NCI-H510A treated with DMSO at 0.1 percent for 48 hours (cell line): ENCODE measurements at regions not wholly inside any gene's neighbourhood (a gene's known extent, or its start where the extent isn't known, plus 50 kb on each side); places are given as distances from the start of the nearest gene placed in this dataset.

Source experiments
- DNase-seq: peaks from one replicate; lab custom pipeline; 2025; lab: John Stamatoyannopoulos, UW

GRCh38 chr4:156098805-156099204 lies 145.1 kb upstream of the CTSO start:
- DNase-seq = no peak

- DNase-seq = no peak
Measured at GRCh38 chr4:156085100-156085499, 131.4 kb upstream of the CTSO start.

- DNase-seq = no peak
Measured at GRCh38 chr4:156084373-156084772, 130.7 kb upstream of the CTSO start.

- DNase-seq = no peak
Measured at GRCh38 chr4:156073976-156074375, 120.3 kb upstream of the CTSO start.

- DNase-seq = no peak
Measured at GRCh38 chr4:156060661-156061060, 107.0 kb upstream of the CTSO start.

- DNase-seq = no peak
Measured at GRCh38 chr4:156053174-156053573, 99.5 kb upstream of the CTSO start.

GRCh38 chr4:156052116-156052515 lies 98.5 kb upstream of the CTSO start:
- DNase-seq = no peak

- DNase-seq = no peak
Measured at GRCh38 chr4:156038772-156039171, 85.1 kb upstream of the CTSO start.

- no peak for DNase-seq
Measured at GRCh38 chr4:156036496-156036895, 82.8 kb upstream of the CTSO start.

GRCh38 chr4:156029691-156030090 lies 76.0 kb upstream of the CTSO start:
- no peak for DNase-seq

GRCh38 chr4:156021298-156021697 lies 67.6 kb upstream of the CTSO start:
- DNase-seq = no peak

- no peak for DNase-seq
Measured at GRCh38 chr4:156019246-156019645, 65.6 kb upstream of the CTSO start.

- no peak for DNase-seq
Measured at GRCh38 chr4:156018383-156018782, 64.7 kb upstream of the CTSO start.

GRCh38 chr4:156015781-156016180 lies 62.1 kb upstream of the CTSO start:
- no peak for DNase-seq

GRCh38 chr4:156006192-156006591 lies 52.5 kb upstream of the CTSO start:
- DNase-seq = no peak
